ENCODE measurements at regions not wholly inside any gene's neighbourhood (a gene's known extent, or its start where the extent isn't known, plus 50 kb on each side); places are given as distances from the start of the nearest gene placed in this dataset.
"Not testable (repeated sequence)": the region's sequence is repeated elsewhere in the genome, so short reads cannot be mapped to it uniquely, and the experiment has no call there.

DNA sequence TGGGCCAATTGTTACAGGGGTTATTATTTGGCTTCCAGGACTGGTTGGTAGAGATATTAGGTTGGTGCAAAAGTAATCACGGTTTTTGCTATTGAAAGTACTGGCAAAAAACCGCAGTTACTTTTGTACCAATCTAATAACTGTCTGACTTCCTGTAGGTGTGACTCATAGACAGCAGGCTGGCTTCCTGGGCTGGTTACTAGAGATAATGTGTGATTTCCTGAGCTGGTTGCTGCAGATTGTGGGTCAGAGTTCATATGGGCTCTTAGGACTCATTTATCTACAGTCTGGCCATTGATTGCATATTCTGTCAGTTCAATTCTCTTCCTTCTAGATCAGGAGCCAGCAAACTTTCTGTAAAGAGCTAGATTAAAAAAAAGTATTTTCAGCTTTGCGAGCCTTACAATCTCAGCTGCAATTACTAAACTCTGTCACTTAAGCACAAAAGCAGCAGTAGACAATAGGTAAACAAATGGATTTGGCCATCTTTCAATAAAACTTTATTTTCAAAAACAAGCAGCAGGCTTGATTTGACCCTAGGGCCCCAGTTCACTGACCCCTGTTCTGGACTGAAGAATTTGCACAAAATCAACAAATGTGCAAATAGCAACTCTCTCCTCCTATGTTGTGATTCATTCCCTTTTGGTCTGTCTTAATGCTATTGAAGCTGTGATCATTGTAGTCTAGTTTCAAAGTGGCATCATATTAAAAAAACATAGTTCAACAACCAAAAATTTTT is 50.8 kb upstream of the BOD1L1 start:
- no peaks in the 10 kb centered on the region for H4K20me1 ChIP-seq
- no peak overlapping the region for H3K4me3 ChIP-seq
- no peaks in the 10 kb centered on the region for H3K27me3 ChIP-seq
- H3K4me1 ChIP-seq: no peaks in the 10 kb centered on the region
- H3K9ac ChIP-seq: no peak overlapping the region
- TF ChIP-seq Cebpa-rat (IDR thresholded peaks at IDR 0.05): no peak
- peaks cover 13 to 31% (median 18%) of the 10 kb centered on the region in 11 experiments for H3K9me3 ChIP-seq (replicated peaks in 1 of 11)
- no peak overlapping the region for H3K4me2 ChIP-seq
- no peaks in the 10 kb centered on the region for H3K36me3 ChIP-seq
- no peak overlapping the region for H3K27ac ChIP-seq

DNA sequence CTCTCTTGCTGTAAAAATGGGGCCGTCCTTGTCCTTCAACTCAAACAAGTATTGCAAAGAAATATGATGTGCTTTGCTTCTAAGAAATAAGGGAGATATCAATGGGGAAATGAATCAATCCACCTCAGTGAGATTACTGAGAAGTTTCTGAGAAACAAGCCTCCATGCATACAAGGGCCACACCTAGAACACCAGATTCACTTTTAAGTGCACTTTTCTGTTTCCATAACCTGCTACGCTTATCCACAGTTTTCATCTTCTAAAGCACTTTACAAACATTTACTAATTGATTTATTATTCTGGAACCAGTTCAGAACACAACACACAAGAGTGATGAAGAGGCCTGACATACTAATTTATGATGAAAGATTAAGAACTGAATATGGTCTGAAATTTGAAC is 54.0 kb upstream of the BOD1L1 start:
- Histone ChIP-seq H3K9me3 (replicated peaks in 1 of 11) (peaks cover 13 to 34% (median 20%) of the 10 kb centered on the region in 11 experiments), H3K27me3 (no peaks in the 10 kb centered on the region), H3K4me1 (0 out of 20 replicates have a peak, but pooled peaks cover 0 to 8% (median 0%) of the 10 kb centered on the region in 10 experiments), H3K27ac (no peak overlapping the region), H3K4me2 (no peak overlapping the region), H4K20me1 (no peaks in the 10 kb centered on the region), H3K36me3 (no peaks in the 10 kb centered on the region), H3K9ac (no peak overlapping the region), H3K4me3 (no peak overlapping the region)
- no peak for TF ChIP-seq Cebpa-rat (IDR thresholded peaks at IDR 0.05)

DNA sequence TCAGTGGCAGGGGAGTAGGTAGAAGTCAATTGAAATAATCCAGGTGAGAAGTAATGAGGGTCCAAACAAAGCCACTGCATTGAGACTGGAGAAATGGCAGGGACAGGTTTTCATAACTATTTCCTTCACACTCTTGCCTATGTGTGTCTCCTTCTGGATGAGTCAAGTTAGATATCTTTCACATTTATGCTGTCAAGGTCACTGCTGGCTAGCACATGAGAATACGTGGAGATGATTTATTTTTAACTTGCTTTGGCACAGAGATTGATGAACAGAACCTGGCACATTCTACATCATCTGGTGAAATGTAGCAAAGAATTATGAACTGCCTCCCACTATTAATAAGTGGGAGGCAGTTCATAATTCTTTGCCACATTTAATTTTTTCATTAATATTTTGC is 66.7 kb upstream of the BOD1L1 start:
- no peaks in the 10 kb centered on the region for H3K36me3 ChIP-seq
- H3K4me1 ChIP-seq: no peaks in the 10 kb centered on the region
- no peaks in the 10 kb centered on the region for H3K27me3 ChIP-seq
- no peak overlapping the region for H3K4me3 ChIP-seq
- TF ChIP-seq Cebpa-rat (IDR thresholded peaks at IDR 0.05): no peak
- H3K9me3 ChIP-seq (replicated peaks in 1 of 11): peaks cover 0 to 26% (median 11%) of the 10 kb centered on the region in 11 experiments; a peak in 17 of 22 replicates
- H4K20me1 ChIP-seq: no peaks in the 10 kb centered on the region
- no peak overlapping the region for H3K9ac ChIP-seq
- H3K4me2 ChIP-seq: no peak overlapping the region
- no peak overlapping the region for H3K27ac ChIP-seq

DNA sequence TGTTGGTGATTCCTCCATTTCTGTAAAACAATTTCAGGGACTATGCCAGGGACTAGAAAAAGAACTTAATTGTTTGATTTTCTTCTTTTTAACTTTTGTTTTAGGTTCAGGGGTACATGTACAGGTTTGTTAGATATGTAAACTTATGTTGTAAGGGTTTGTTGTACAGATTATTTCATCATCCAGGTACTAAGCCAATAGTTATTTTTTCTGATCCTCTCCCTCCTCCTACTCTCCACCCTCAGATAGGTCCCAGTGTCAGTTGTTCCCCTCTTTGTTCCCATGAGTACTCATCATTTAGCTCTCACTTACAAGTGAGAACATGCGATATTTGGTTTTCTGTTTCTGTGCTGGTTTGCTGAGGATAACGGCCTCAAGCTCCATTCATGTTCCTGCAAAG is 70.8 kb upstream of the BOD1L1 start:
- Histone ChIP-seq H3K4me2 (no peak overlapping the region), H4K20me1 (no peaks in the 10 kb centered on the region), H3K36me3 (no peaks in the 10 kb centered on the region), H3K27me3 (no peaks in the 10 kb centered on the region), H3K9ac (no peak overlapping the region), H3K9me3 (replicated peaks in 1 of 11) (no peaks in the 10 kb centered on the region), H3K27ac (no peak overlapping the region), H3K4me3 (no peak overlapping the region), H3K4me1 (peaks cover 0 to 10% (median 0%) of the 10 kb centered on the region in 10 experiments; a peak in 6 of 20 replicates)
- TF ChIP-seq Cebpa-rat (IDR thresholded peaks at IDR 0.05): no peak

GRCh38 chr4:13700021-13700857 is 72.7 kb upstream of the BOD1L1 start:
- no peak overlapping the region for H3K27ac ChIP-seq

GRCh38 chr4:13700858-13701140 is 73.3 kb upstream of the BOD1L1 start:
- H3K27me3 ChIP-seq; H3K36me3 ChIP-seq; H3K4me3 ChIP-seq; H4K20me1 ChIP-seq; H3K9me3 ChIP-seq (replicated peaks in 1 of 11); H3K9ac ChIP-seq; H3K4me2 ChIP-seq; H3K27ac ChIP-seq: not testable (repeated sequence)
- peaks cover 0 to 20% (median 7%) of the 10 kb centered on the region in 10 experiments; a peak in 16 of 20 replicates for H3K4me1 ChIP-seq

More at GRCh38 chr4:13700021-13700857, 72.7 kb upstream of the BOD1L1 start:
- no peaks in the 10 kb centered on the region for H3K27me3 ChIP-seq
- no peaks in the 10 kb centered on the region for H3K36me3 ChIP-seq
- H3K4me2 ChIP-seq: no peak overlapping the region
- no peak overlapping the region for H3K9ac ChIP-seq
- no peak for TF ChIP-seq Cebpa-rat (IDR thresholded peaks at IDR 0.05)
- no peaks in the 10 kb centered on the region for H4K20me1 ChIP-seq
- H3K4me1 ChIP-seq: peaks cover 0 to 20% (median 7%) of the 10 kb centered on the region in 10 experiments; a peak in 16 of 20 replicates
- no peak overlapping the region for H3K4me3 ChIP-seq
- H3K9me3 ChIP-seq (replicated peaks in 1 of 11): no peaks in the 10 kb centered on the region

- H3K9ac ChIP-seq: no peak overlapping the region
- H3K36me3 ChIP-seq: no peaks in the 10 kb centered on the region
- no peaks in the 10 kb centered on the region for H3K27me3 ChIP-seq
- peaks cover 0 to 20% (median 7%) of the 10 kb centered on the region in 10 experiments; a peak in 16 of 20 replicates for H3K4me1 ChIP-seq
- H3K4me2 ChIP-seq: no peak overlapping the region
- no peaks in the 10 kb centered on the region for H4K20me1 ChIP-seq
- H3K9me3 ChIP-seq (replicated peaks in 1 of 11): no peaks in the 10 kb centered on the region
- H3K27ac ChIP-seq: no peak overlapping the region
- TF ChIP-seq Cebpa-rat (IDR thresholded peaks at IDR 0.05): no peak
- H3K4me3 ChIP-seq: no peak overlapping the region
Observed at GRCh38 chr4:13701937-13702446, 74.5 kb upstream of the BOD1L1 start.

GRCh38 chr4:13703096-13703495 is 75.6 kb upstream of the BOD1L1 start:
- Histone ChIP-seq H4K20me1 (no peaks in the 10 kb centered on the region), H3K4me1 (peaks cover 0 to 20% (median 7%) of the 10 kb centered on the region in 10 experiments; a peak in 16 of 20 replicates), H3K9ac (no peak overlapping the region), H3K4me2 (peak overlapping the region in 1 of 11 experiments; percentile 34; a peak in 1 of 22 replicates), H3K4me3 (no peak overlapping the region), H3K27ac (no peak overlapping the region), H3K9me3 (replicated peaks in 1 of 11) (no peaks in the 10 kb centered on the region), H3K27me3 (no peaks in the 10 kb centered on the region), H3K36me3 (no peaks in the 10 kb centered on the region)
- no peak for TF ChIP-seq Cebpa-rat (IDR thresholded peaks at IDR 0.05)

DNA sequence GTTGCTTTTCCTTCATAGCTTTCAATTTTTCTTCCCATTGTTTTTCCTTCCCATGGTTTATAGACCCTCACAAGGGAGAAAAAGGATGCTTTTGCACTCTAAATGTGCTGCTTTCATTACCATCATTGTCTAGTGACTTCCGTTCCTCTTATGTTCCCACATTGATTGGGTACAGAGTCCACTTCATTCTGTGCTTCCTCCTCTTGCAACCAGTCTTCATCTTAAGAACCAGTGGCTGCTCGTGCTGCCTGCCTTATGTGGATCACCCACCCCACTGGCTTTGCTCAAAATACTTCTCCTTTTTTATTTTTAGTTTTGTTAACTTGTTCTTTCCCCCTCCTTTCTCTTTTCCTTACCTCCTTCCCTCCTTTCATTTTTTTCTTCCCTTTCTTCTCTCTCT is 76.5 kb upstream of the BOD1L1 start:
- H3K9ac ChIP-seq: no peak overlapping the region
- no peaks in the 10 kb centered on the region for H4K20me1 ChIP-seq
- peak overlapping the region in 9 of 11 experiments; percentile 8 to 52 (median 34); a peak in 12 of 22 replicates for H3K4me2 ChIP-seq
- no peak overlapping the region for H3K4me3 ChIP-seq
- no peak for TF ChIP-seq Cebpa-rat (IDR thresholded peaks at IDR 0.05)
- H3K27me3 ChIP-seq: no peaks in the 10 kb centered on the region
- H3K9me3 ChIP-seq (replicated peaks in 1 of 11): no peaks in the 10 kb centered on the region
- H3K36me3 ChIP-seq: no peaks in the 10 kb centered on the region
- no peak overlapping the region for H3K27ac ChIP-seq
- H3K4me1 ChIP-seq: peaks cover 0 to 20% (median 7%) of the 10 kb centered on the region in 10 experiments; a peak in 16 of 20 replicates

Measured in BLaER1 treated with 17β-estradiol and CSF1 and Interleukin-3, amounts not matched to agents 10 nM and 100 nM (cell line).